Dendritic cell treated with granulocyte-macrophage colony-stimulating factor and Interleukin-4, amounts not matched to agents 40 ng/mL and 50 ng/mL, for 4 days (primary cell): ENCODE measurements at regions not wholly inside any gene's neighbourhood (a gene's known extent, or its start where the extent isn't known, plus 50 kb on each side); places are given as distances from the start of the nearest gene placed in this dataset.
"Not testable (repeated sequence)": the region's sequence is repeated elsewhere in the genome, so short reads cannot be mapped to it uniquely, and the experiment has no call there.

Source experiments
- H3K27ac Mint-ChIP-seq: one replicate; pipeline ENCODE4 v1.8.0; 2022; ENCODE audit warnings: mild to moderate bottlenecking, mixed read lengths
- H3K27me3 Mint-ChIP-seq: one replicate; pipeline ENCODE4 v1.8.0; 2022; ENCODE audit warnings: mild to moderate bottlenecking, mixed read lengths
- H3K36me3 Mint-ChIP-seq: one replicate; pipeline ENCODE4 v1.8.0; 2022; ENCODE audit warnings: low read depth, mixed read lengths
- H3K4me1 Mint-ChIP-seq: one replicate; pipeline ENCODE4 v1.8.0; 2022; ENCODE audit warnings: low read depth, mixed read lengths
- H3K4me3 Mint-ChIP-seq: one replicate; pipeline ENCODE4 v1.8.0; 2022; ENCODE audit warnings: mild to moderate bottlenecking, moderate library complexity, mixed read lengths
- H3K9me3 Mint-ChIP-seq: one replicate; pipeline ENCODE4 v1.8.0; 2022; ENCODE audit warnings: mixed read lengths
- intact Hi-C: fragments of 100-400 bp; cut with micrococcal nuclease; formaldehyde crosslinking; loops from one replicate; pipeline ENCODE4 v1.15.0; 2022

DNA sequence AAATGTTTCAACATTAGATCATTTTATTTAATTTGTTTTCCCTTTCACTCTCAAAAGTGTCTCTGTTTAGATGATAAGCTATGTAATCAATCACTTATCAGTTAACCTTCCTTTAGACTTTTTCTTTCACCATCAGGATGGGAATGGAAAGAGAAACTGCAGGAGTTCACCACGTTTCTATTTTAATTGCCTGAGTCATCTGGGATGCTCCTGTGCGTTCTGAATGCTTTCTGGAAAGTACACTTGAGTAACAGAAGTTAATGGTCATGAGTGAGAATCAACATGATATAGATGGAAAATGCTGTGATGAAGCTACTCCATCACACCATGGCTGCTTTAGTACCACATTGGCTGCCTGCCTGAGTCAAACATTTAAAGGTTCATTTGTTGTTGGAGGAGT is 783.3 kb upstream of the CDH9 start:
- H3K27me3 Mint-ChIP-seq: no peaks in the 10 kb centered on the region
- no peak overlapping the region for H3K4me3 Mint-ChIP-seq
- no peaks in the 10 kb centered on the region for H3K36me3 Mint-ChIP-seq
- no peaks in the 10 kb centered on the region for H3K4me1 Mint-ChIP-seq
- intact Hi-C loops: no loop called here
- no peak overlapping the region for H3K27ac Mint-ChIP-seq
- H3K9me3 Mint-ChIP-seq: peaks cover 16% of the 10 kb centered on the region

DNA sequence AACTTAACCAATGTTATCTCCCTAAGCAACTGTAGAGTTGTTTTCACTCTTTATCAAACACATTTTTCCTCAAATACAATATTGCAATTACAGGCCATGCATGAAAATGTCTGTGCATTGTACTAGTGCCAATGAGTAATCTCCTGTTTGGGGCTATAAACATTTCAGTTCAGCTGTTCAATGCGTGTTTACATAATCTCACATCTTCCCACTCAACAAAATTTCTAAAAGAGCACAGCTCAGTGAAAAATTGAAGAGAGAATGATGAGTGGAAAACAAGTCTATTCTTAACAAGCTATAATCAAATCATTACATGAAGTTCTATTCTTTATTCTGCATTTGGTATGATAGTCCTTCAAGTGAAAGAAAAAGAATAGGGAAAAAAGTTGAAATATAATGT is 780.5 kb upstream of the CDH9 start:
- intact Hi-C loops: no loop called here
- H3K4me3 Mint-ChIP-seq: no peak overlapping the region
- no peak overlapping the region for H3K27ac Mint-ChIP-seq
- H3K36me3 Mint-ChIP-seq: no peaks in the 10 kb centered on the region
- H3K9me3 Mint-ChIP-seq: peaks cover 36% of the 10 kb centered on the region
- H3K27me3 Mint-ChIP-seq: no peaks in the 10 kb centered on the region
- H3K4me1 Mint-ChIP-seq: no peaks in the 10 kb centered on the region

DNA sequence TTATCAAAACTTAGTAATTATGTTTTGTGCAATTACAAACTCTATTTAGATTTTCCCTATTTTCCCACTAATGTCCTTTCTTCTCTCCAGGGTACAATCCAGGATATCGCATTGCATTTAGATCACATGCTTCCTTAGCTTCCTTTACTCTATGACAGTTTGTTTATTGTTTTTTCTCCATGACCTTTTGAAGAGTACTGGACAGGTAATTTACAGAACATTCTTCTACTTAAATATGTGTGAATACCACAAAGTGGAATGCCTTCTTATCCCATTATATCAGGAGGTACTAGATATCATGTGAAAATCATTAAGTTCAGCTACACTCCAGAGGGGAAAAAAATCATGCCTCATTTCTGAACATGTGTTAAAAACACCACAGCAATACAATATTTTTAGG is 776.6 kb upstream of the CDH9 start:
- intact Hi-C loops: no loop called here
- H3K27me3 Mint-ChIP-seq: no peaks in the 10 kb centered on the region
- H3K27ac Mint-ChIP-seq: no peak overlapping the region
- H3K9me3 Mint-ChIP-seq: peaks cover 32% of the 10 kb centered on the region
- H3K36me3 Mint-ChIP-seq: no peaks in the 10 kb centered on the region
- no peak overlapping the region for H3K4me3 Mint-ChIP-seq
- H3K4me1 Mint-ChIP-seq: no peaks in the 10 kb centered on the region

DNA sequence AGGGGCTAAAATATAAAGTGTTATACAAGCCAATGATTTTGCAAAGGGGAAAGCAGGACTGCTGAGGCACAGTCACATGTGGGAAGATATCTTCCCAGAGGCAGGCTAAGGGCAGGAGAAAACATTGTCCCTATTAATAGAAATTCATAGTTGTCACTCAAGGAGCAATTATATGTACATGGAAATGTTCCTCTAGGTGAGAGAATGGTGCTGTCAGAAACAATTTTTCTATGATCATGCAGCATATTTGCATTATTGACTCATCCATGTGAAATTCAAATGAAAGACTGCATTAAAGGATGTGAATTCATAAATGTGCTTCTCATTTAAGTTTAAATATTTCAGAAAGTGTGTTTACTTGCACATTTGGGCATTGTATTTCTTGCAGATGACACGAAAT is 775.9 kb upstream of the CDH9 start:
- Mint-ChIP-seq H3K9me3 (peaks cover 39% of the 10 kb centered on the region), H3K4me3 (no peak overlapping the region), H3K27ac (no peak overlapping the region), H3K36me3 (no peaks in the 10 kb centered on the region), H3K4me1 (no peaks in the 10 kb centered on the region), H3K27me3 (no peaks in the 10 kb centered on the region)
- intact Hi-C loops: no loop called here

DNA sequence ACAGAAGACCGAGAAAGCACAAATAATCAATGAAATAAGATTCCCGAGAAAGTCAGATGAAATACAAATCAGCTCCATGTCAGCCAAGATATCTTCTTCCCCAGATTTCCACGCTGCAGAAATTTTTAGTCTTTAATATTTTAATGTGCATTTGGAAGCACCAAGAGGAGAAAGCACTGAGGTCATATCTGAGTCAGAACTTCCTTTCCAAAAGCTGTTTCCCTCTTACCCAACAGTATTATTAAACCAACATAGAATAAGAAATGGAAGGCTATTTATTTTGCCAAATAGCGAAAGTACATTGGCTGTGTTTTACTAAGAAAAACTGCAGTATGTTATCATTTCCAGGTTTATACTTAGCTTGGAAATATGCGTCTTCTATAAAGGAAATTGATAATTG is 772.1 kb upstream of the CDH9 start:
- Mint-ChIP-seq H3K27ac (no peak overlapping the region), H3K27me3 (no peaks in the 10 kb centered on the region), H3K9me3 (peaks cover 22% of the 10 kb centered on the region), H3K4me3 (no peak overlapping the region), H3K36me3 (no peaks in the 10 kb centered on the region), H3K4me1 (no peaks in the 10 kb centered on the region)
- intact Hi-C loops: no loop called here

DNA sequence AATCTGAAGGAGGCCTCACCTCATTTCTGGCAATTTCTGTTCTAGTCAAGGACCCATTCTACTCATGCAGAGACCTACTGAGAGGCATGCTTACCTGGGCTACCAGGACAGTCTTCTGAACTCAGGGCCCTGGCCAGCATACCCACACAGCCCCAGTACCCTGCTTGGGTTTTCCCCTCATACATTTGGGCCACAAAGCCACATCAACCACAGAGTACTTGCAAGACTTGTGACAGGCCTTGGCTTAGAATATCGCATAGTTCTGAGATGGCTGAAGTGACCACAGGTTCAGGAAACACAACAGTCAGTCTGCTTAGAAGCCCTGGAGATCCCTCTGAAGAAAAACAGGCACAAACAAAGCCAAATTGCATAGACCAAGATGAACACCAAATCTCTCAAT is 758.8 kb upstream of the CDH9 start:
- intact Hi-C loops: no loop called here
- Mint-ChIP-seq H3K4me3 (no peak overlapping the region), H3K36me3 (no peaks in the 10 kb centered on the region), H3K27ac (no peak overlapping the region), H3K27me3 (no peaks in the 10 kb centered on the region), H3K9me3 (peaks cover 24% of the 10 kb centered on the region), H3K4me1 (no peaks in the 10 kb centered on the region)

DNA sequence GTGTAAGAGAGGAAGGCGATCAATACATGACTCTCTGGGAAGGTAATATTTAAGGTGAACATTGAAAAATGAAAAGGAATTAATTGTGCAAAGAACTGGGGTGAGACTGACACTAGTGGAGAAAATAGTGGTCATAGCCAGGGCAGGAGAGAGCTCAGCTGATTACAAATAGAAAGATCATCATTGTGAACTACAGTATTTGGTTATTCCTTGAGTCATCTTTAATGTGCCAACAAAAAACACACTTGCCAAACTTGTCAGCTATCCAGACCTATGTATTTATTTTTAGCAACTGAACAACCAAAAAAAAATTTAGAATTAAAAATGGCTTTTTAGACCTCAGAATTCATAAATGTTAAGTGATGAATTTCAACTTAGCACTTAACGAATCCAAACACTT is 749.8 kb upstream of the CDH9 start:
- Mint-ChIP-seq H3K27me3 (no peaks in the 10 kb centered on the region), H3K4me3 (no peak overlapping the region), H3K4me1 (no peaks in the 10 kb centered on the region), H3K9me3 (peaks cover 19% of the 10 kb centered on the region), H3K36me3 (no peaks in the 10 kb centered on the region), H3K27ac (no peak overlapping the region)
- intact Hi-C loops: no loop called here

DNA sequence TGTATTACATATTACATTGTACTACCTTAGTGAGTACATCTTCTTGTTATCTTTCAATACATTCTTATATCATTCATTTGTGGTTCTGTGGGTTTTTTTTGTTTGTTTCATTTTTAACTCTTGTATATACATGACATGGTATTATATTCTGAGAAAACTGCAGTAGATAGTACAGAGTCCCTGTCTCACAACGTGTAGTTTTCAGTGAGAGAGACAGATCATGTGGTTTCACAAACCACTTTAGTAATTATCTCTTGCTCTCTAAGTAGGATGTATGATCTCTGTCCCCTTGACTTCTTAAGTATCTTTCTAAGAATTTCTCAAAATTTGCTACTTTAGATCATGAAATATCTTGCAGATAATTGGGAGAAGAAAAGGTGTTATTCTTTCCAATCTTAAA is 745.9 kb upstream of the CDH9 start:
- Mint-ChIP-seq H3K9me3 (peaks cover 19% of the 10 kb centered on the region), H3K4me3 (no peak overlapping the region), H3K4me1 (no peaks in the 10 kb centered on the region), H3K27ac (no peak overlapping the region), H3K27me3 (no peaks in the 10 kb centered on the region), H3K36me3 (no peaks in the 10 kb centered on the region)
- intact Hi-C loops: no loop called here

DNA sequence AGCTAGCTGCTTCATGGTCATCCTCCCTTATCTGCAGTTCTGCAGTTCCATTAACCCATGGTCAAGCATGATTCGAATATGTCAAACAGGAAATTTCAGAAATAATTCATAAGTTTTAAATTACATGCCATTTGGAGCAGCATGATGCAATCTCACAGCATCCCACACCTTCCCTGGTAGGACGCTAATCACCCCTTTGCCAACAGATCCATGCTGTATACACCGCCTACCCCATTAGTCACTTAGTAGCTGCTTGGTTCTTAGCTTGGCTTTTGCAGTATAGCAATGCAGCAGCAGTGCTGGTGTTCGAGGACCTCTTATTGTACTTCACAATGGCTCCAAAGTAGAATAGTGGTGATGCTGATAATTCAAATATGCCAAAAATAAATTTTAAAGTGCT is 739.7 kb upstream of the CDH9 start:
- Mint-ChIP-seq H3K4me1 (no peaks in the 10 kb centered on the region), H3K36me3 (no peaks in the 10 kb centered on the region), H3K9me3 (peaks cover 8% of the 10 kb centered on the region), H3K27ac (no peak overlapping the region), H3K27me3 (no peaks in the 10 kb centered on the region), H3K4me3 (no peak overlapping the region)
- intact Hi-C loops: no loop called here

DNA sequence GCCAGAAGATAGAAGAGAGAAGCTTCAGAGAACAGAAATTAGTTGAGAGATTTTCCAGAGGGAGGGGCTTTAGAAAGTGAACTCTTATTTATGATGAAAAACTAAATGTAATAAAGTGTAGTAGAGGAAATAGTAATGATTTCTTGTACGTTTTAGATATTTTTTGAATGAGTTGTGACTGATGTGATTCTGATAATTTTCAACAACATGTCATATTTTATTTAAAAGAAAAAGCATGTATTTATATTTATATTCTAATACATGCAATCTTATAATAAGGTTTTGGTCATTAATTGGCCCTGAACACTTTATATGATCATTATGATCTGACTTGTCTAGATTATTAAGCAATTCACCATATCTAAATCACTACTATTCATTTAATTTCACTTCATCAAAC is 735.2 kb upstream of the CDH9 start:
- Mint-ChIP-seq H3K27me3 (no peaks in the 10 kb centered on the region), H3K36me3 (no peaks in the 10 kb centered on the region), H3K27ac (no peak overlapping the region), H3K4me3 (no peak overlapping the region), H3K9me3 (peaks cover 18% of the 10 kb centered on the region), H3K4me1 (no peaks in the 10 kb centered on the region)
- intact Hi-C loops: no loop called here

DNA sequence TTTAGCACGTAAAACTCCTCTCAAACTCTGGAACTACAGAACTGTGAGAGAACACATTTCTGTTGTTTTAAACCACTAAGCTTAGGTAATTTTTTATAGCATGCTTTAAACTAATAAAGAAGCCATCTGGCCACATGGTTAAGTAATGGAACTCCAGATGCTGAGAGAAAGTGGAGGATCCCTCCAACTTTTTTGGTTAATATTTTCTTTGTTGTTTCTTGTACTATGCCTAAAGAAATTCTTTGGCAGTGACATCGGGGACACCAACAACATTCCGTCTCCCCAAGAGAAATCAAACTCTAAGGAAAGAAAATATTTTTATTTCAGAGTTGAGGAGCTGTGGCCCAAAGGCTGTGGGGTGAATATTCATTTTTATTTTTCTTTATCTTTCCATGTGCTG is 734.8 kb upstream of the CDH9 start:
- intact Hi-C loops: no loop called here
- Mint-ChIP-seq H3K9me3 (peaks cover 19% of the 10 kb centered on the region), H3K4me3 (no peak overlapping the region), H3K27me3 (no peaks in the 10 kb centered on the region), H3K27ac (no peak overlapping the region), H3K4me1 (no peaks in the 10 kb centered on the region), H3K36me3 (no peaks in the 10 kb centered on the region)

DNA sequence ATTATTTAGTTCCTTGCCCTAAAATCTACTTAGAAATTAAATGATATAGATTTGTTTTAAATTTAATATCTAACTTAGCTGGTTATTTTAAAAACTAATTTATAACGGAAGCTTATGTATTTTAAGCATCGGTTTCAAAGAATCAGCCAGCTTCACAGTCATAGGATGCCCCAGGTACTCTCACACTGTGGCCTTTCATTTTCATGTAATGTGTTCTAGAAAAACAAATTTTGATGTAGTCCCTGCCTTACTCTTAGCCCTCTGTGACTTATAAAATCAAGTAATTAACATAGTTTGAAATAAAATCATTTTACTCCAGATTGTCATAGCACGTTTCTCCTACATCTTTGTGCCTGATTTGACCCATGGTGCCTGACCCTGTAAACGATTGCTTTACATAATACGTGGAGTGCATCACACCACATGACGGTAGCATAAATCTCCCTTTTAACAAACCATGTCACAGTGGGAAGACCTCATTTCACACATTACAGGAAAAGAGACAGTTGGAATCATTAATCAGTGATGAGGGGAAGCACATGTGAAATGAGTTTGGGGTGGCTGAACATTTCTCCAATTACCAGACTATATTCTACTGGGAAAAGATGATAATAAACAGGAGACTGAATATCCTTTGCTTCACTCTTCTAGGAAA is 731.5 kb upstream of the CDH9 start:
- no peaks in the 10 kb centered on the region for H3K4me1 Mint-ChIP-seq
- H3K27ac Mint-ChIP-seq: no peak overlapping the region
- intact Hi-C loops: no loop called here
- H3K36me3 Mint-ChIP-seq: no peaks in the 10 kb centered on the region
- H3K9me3 Mint-ChIP-seq: peaks cover 38% of the 10 kb centered on the region
- H3K4me3 Mint-ChIP-seq: no peak overlapping the region
- H3K27me3 Mint-ChIP-seq: no peaks in the 10 kb centered on the region

DNA sequence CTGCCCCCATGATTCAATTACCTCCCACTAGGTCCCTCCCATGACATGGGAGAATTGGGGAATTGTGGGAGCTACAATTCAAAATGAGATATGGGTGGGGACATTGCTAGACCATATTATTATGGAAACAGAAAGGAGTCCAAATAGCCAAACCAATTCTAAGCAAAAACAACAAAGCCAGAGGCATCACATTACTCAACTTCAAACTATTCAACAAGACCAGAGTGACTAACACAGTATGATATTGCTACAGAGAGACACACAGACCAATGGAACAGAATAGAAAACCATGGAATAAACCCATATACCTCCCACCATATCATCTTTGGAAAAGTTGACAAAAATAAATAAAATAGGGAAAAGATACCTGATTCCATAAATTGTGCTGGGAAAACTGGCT is 710.5 kb upstream of the CDH9 start:
- intact Hi-C loops: no loop called here
- H3K36me3 Mint-ChIP-seq: no peaks in the 10 kb centered on the region
- H3K9me3 Mint-ChIP-seq: peaks cover 56% of the 10 kb centered on the region
- H3K27me3 Mint-ChIP-seq: no peaks in the 10 kb centered on the region
- no peak overlapping the region for H3K27ac Mint-ChIP-seq
- no peaks in the 10 kb centered on the region for H3K4me1 Mint-ChIP-seq
- H3K4me3 Mint-ChIP-seq: no peak overlapping the region

DNA sequence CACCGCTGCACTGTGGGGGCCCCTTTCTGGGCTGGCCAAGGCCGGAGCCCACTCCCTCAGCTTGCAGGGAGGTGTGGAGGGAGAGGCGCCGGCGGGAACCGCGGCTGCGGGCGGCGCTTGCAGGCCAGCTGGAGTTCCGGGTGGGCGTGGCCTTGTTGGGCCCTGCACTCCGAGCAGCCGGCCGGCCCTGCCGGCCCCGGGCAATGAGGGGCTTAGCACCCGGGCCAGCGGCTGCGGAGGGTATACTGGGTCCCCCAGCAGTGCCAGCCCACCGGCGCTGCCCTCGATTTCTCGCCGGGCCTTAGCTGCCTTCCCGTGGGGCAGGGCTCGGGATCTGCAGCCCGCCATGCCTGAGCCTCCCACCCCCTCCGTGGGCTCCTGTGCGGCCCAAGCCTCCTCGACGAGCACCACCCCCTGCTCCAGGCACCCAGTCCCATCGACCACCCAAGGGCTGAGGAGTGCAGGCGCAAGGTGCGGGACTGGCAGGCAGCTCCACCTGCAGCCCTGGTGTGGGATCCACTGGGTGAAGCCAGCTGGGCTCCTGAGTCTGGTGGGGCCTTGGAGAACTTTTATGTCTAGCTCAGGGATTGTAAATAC is 705.1 kb upstream of the CDH9 start:
- H3K4me3 Mint-ChIP-seq, H3K27me3 Mint-ChIP-seq, H3K27ac Mint-ChIP-seq, intact Hi-C loops, H3K36me3 Mint-ChIP-seq, H3K4me1 Mint-ChIP-seq: not testable (repeated sequence)
- H3K9me3 Mint-ChIP-seq: peaks cover 47% of the 10 kb centered on the region

DNA sequence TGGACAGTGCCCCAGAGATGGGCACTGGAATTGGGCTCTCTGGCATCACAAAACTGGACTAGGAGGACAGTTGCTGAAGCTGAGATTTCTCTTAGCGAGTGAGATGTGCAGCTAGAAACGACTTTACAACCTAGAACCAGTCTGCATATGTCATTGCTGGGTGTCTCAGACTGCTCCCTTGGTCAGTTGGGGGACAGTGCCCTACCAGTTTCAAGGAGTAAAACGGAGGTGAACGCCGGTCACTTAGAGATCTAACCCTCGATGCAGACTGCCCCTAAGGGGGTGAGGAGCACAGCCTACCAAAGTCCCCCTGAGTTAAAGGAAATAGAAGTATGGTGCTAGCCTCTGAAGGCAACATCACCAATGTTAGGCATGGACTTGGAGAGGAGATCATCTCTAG is 704.4 kb upstream of the CDH9 start:
- H3K4me1 Mint-ChIP-seq: no peaks in the 10 kb centered on the region
- H3K27me3 Mint-ChIP-seq: no peaks in the 10 kb centered on the region
- no peak overlapping the region for H3K27ac Mint-ChIP-seq
- H3K4me3 Mint-ChIP-seq: no peak overlapping the region
- H3K36me3 Mint-ChIP-seq: no peaks in the 10 kb centered on the region
- H3K9me3 Mint-ChIP-seq: peaks cover 46% of the 10 kb centered on the region
- intact Hi-C loops: no loop called here
